Lower leg skin (tissue), 3 donors: ENCODE measurements at regions not wholly inside any gene's neighbourhood (a gene's known extent, or its start where the extent isn't known, plus 50 kb on each side); places are given as distances from the start of the nearest gene placed in this dataset.
"Not testable (repeated sequence)": the region's sequence is repeated elsewhere in the genome, so short reads cannot be mapped to it uniquely, and the experiment has no call there.

Source experiments
- POLR2A ChIP-seq, 2 donors: fragments of 450-650 bp; IDR thresholded peaks; one replicate each; pipeline ENCODE4 v1.6.1; 2016 to 2017; ENCODE audit warnings: antibody characterized with exemption in 2 of 2, mild to moderate bottlenecking in 1 of 2, moderate library complexity in 1 of 2
- TF ChIP-seq, protein P1 (sequence below), 3 donors: fragments of 450-650 bp; IDR thresholded peaks; one replicate each; pipeline ENCODE4 v1.5.1; 2016; ENCODE audit warnings: antibody characterized with exemption in 3 of 3, mild to moderate bottlenecking in 3 of 3, moderate library complexity in 2 of 3

DNA sequence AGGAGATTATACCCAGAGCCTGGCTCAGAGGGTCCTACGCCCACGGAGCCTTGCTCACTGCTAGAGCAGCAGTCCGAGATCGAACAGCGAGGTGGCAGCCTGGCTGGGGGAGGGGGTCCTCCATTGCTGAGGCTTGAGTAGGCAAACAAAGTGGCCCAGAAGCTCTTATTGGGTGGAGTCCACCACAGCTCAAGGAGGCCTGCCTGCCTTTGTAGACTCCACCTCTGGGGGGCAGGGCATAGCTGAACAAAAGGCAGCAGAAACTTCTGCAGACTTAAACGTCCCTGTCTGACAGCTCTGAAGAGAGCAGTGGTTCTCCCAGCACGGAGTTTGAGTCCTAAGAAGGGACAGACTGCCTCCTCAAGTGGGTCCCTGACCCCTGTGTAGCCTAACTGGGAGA lies 75.0 kb downstream of the TRIM27 start:
- TF ChIP-seq, protein P1, sequence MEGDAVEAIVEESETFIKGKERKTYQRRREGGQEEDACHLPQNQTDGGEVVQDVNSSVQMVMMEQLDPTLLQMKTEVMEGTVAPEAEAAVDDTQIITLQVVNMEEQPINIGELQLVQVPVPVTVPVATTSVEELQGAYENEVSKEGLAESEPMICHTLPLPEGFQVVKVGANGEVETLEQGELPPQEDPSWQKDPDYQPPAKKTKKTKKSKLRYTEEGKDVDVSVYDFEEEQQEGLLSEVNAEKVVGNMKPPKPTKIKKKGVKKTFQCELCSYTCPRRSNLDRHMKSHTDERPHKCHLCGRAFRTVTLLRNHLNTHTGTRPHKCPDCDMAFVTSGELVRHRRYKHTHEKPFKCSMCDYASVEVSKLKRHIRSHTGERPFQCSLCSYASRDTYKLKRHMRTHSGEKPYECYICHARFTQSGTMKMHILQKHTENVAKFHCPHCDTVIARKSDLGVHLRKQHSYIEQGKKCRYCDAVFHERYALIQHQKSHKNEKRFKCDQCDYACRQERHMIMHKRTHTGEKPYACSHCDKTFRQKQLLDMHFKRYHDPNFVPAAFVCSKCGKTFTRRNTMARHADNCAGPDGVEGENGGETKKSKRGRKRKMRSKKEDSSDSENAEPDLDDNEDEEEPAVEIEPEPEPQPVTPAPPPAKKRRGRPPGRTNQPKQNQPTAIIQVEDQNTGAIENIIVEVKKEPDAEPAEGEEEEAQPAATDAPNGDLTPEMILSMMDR (IDR thresholded peaks at IDR 0.05), result not testable (repeated sequence)
- not testable (repeated sequence) for TF ChIP-seq POLR2A (IDR thresholded peaks at IDR 0.05)
